Testis (tissue), 2 donors: ENCODE measurements at regions not wholly inside any gene's neighbourhood (a gene's known extent, or its start where the extent isn't known, plus 50 kb on each side); places are given as distances from the start of the nearest gene placed in this dataset.

Source experiments
- DNase-seq: peaks from one replicate; pipeline ENCODE4 v3.0.0-alpha.2; 2019
- H3K27ac ChIP-seq, 2 donors: fragments of 200-600 bp; sonication (generic); one replicate each; pipeline ENCODE4 v1.5.1; 2019
- H3K27me3 ChIP-seq: fragments of 200-600 bp; sonication (generic); one replicate; pipeline ENCODE4 v1.5.1; 2019
- H3K36me3 ChIP-seq: fragments of 200-600 bp; sonication (generic); one replicate; pipeline ENCODE4 v1.5.1; 2017; ENCODE audit warnings: low read depth; ENCODE audit errors: missing control alignments
- H3K4me1 ChIP-seq: fragments of 200-600 bp; sonication (generic); one replicate; pipeline ENCODE4 v1.5.1; 2019
- H3K4me3 ChIP-seq, 2 donors: fragments of 200-600 bp; sonication (generic); one replicate each; pipeline ENCODE4 v1.5.1; 2017 to 2019
- H3K9me3 ChIP-seq: fragments of 200-600 bp; sonication (generic); one replicate; pipeline ENCODE4 v1.5.1; 2017
- POLR2A ChIP-seq: fragments of 450-650 bp; IDR thresholded peaks from one replicate; pipeline ENCODE4 v1.6.1; 2017; ENCODE audit warnings: antibody characterized with exemption, mild to moderate bottlenecking, moderate library complexity
- WGBS, 2 donors: methylation state at CpG; one replicate each; pipeline ENCODE4 v1.1.5; 2018; 5-methylcytosine and 5-hydroxymethylcytosine counted together
- intact Hi-C: fragments of 100-400 bp; cut with DNase I; formaldehyde crosslinking; loops from one replicate; pipeline ENCODE4 v1.15.1; 2023; ENCODE audit warnings: low total_unique reads
- TF ChIP-seq, protein P1 (sequence below), 3 experiments: fragments of 450-650 bp in 2 of 3; fragments of 200-600 bp in 1 of 3; sonication (generic) in 1 of 3; IDR thresholded peaks; one replicate each; pipeline ENCODE4 v1.5.1; 2016 to 2019; ENCODE audit warnings: antibody characterized with exemption in 3 of 3, mild to moderate bottlenecking in 2 of 3, moderate library complexity in 1 of 3

DNA sequence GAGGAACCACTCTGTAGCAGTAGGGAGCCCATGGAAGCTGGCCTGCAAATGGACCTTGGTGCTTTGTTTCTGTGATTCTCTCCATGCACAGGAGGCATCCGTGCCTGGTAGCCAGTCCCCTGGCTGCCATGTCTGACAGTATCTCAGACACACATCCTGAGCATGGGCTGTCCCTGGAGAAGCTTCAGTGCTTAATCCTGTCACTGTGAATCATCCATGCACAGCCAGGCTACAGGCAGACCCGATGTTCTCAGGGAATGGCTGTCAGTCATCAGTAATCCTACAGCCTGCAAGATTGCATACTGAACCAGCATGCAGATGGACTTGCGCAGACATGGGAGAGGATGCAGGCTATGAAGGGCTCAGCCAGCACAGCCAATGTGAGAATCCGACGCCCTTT lies 606.3 kb upstream of the PLXNA2 start:
- no peak for DNase-seq
- Histone ChIP-seq H3K27me3 (no peaks in the 10 kb centered on the region), H3K9me3 (no peaks in the 10 kb centered on the region), H3K4me1 (no peaks in the 10 kb centered on the region), H3K4me3 (no peak overlapping the region), H3K36me3 (no peaks in the 10 kb centered on the region), H3K27ac (no peak overlapping the region)
- WGBS, 2 donors: 83 to 90% methylated on average over 2 to 5 of the region's 5 CpGs
- no peak for TF ChIP-seq POLR2A
- TF ChIP-seq, protein P1, sequence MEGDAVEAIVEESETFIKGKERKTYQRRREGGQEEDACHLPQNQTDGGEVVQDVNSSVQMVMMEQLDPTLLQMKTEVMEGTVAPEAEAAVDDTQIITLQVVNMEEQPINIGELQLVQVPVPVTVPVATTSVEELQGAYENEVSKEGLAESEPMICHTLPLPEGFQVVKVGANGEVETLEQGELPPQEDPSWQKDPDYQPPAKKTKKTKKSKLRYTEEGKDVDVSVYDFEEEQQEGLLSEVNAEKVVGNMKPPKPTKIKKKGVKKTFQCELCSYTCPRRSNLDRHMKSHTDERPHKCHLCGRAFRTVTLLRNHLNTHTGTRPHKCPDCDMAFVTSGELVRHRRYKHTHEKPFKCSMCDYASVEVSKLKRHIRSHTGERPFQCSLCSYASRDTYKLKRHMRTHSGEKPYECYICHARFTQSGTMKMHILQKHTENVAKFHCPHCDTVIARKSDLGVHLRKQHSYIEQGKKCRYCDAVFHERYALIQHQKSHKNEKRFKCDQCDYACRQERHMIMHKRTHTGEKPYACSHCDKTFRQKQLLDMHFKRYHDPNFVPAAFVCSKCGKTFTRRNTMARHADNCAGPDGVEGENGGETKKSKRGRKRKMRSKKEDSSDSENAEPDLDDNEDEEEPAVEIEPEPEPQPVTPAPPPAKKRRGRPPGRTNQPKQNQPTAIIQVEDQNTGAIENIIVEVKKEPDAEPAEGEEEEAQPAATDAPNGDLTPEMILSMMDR (IDR thresholded peaks at IDR 0.05): no peak
- intact Hi-C loops: no loop called here

DNA sequence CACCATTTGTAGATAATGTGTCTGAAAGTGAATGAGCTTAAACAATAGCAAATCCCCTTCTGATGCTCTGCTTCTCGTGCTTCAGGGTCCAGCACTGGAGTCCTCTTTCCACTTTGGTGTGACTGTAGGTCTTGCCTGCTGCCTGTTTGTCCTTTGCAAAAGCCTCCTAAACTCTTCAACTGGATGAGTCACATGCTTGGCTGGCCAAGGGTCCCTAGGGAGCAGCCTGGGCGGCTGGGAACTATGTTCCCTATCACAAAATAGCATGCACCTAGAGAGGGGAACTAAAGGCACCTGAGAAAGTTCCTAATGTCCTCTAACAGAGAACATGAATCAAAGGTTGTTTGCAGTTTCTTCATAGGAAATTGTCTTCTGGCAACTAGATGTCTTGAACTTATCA lies 607.2 kb upstream of the PLXNA2 start:
- Histone ChIP-seq H3K27me3 (no peaks in the 10 kb centered on the region), H3K9me3 (no peaks in the 10 kb centered on the region), H3K4me3 (no peak overlapping the region), H3K4me1 (no peaks in the 10 kb centered on the region), H3K27ac (no peak overlapping the region), H3K36me3 (no peaks in the 10 kb centered on the region)
- TF ChIP-seq, protein P1 (IDR thresholded peaks at IDR 0.05): no peak
- TF ChIP-seq POLR2A: no peak
- no peak for DNase-seq
- WGBS, 2 donors: 65 to 80% methylated on average over 2 of the region's 2 CpGs
- intact Hi-C loops: no loop called here

DNA sequence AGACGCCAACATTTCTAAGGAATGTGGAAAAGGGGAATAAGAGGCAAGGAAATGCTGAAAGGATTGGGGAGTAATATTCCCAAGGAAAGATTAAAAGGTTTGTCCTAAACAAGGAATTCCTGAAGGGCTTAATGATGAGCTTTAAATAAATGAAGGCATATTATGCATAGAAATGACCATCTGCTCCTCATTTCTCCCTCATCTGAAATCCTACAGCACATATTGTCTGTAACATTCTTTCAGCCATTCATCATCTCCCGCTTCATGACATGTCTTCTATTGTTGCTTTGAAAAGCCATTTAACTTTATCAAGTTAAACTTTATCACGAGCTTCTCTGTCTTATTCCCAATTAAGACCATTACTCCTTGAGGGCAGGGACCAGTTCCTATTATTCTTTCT lies 608.7 kb upstream of the PLXNA2 start:
- H3K27me3 ChIP-seq: no peaks in the 10 kb centered on the region
- 79 to 81% methylated on average over 3 of the region's 3 CpGs for WGBS, 2 donors
- no peak overlapping the region for H3K4me3 ChIP-seq
- H3K4me1 ChIP-seq: no peaks in the 10 kb centered on the region
- no peaks in the 10 kb centered on the region for H3K9me3 ChIP-seq
- TF ChIP-seq, protein P1 (IDR thresholded peaks at IDR 0.05): no peak
- TF ChIP-seq POLR2A: no peak
- H3K36me3 ChIP-seq: no peaks in the 10 kb centered on the region
- H3K27ac ChIP-seq: no peak overlapping the region
- DNase-seq: no peak
- intact Hi-C loops: no loop called here

DNA sequence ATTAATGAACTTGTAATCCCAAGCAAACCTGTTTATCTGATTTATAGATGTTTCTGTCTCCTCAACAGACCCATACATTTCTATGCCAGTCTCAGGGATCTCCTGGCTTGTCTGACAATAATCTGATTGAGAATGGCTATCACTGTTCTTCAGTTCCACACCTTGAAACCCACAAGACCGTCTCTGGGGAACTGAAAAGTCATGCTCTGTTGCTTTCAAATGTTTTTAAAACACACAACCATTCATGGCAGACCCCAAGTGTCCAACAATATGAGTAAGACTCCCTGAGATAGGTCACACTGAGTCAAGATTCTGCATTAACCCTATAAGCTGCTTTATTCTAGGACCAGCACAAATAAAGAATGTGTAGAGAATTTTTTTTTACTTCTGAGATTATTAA lies 611.2 kb upstream of the PLXNA2 start:
- no peak for DNase-seq
- TF ChIP-seq POLR2A: no peak
- TF ChIP-seq, protein P1 (IDR thresholded peaks at IDR 0.05): no peak
- no peaks in the 10 kb centered on the region for H3K9me3 ChIP-seq
- no peaks in the 10 kb centered on the region for H3K4me1 ChIP-seq
- no peak overlapping the region for H3K4me3 ChIP-seq
- no peak overlapping the region for H3K27ac ChIP-seq
- no peaks in the 10 kb centered on the region for H3K27me3 ChIP-seq
- no peaks in the 10 kb centered on the region for H3K36me3 ChIP-seq
- intact Hi-C loops: no loop called here
- WGBS, 2 donors: 85 to 91% methylated on average over 1 of the region's 1 CpG

DNA sequence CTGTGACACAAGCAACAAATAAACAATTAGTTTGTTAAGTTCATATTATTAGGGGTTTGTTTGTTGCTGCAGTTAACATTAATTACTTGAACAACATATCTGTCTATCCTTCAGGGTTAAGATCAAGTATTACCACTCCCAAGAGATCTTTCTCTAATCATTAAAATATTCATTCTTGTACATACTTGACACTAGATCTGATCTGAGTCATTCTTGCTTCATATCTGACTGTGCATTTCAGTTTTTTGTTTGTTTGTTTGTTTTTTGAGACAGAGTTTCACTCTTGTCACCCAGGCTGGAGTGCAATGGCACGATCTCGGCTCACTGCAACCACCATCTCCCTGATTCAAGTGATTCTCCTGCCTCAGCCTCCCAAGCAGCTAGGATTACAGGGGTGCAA lies 613.3 kb upstream of the PLXNA2 start:
- WGBS, 2 donors: 90 to 97% methylated on average over 2 of the region's 2 CpGs
- intact Hi-C loops: no loop called here

More for the DNA sequence above, 613.3 kb upstream of the PLXNA2 start:
- Histone ChIP-seq H3K27ac (no peak overlapping the region), H3K36me3 (no peaks in the 10 kb centered on the region), H3K27me3 (no peaks in the 10 kb centered on the region), H3K4me3 (no peak overlapping the region), H3K4me1 (no peaks in the 10 kb centered on the region), H3K9me3 (no peaks in the 10 kb centered on the region)
- no peak for DNase-seq
- TF ChIP-seq, protein P1 (IDR thresholded peaks at IDR 0.05): no peak
- no peak for TF ChIP-seq POLR2A
